Heart left ventricle (tissue), 13 donors: ENCODE measurements at regions not wholly inside any gene's neighbourhood (a gene's known extent, or its start where the extent isn't known, plus 50 kb on each side); places are given as distances from the start of the nearest gene placed in this dataset.

Source experiments
- POLR2A ChIP-seq, 2 donors: fragments of 450-650 bp; IDR thresholded peaks; one replicate each; pipeline ENCODE4 v1.6.1; 2017; ENCODE audit warnings: antibody characterized with exemption in 2 of 2, mild to moderate bottlenecking in 2 of 2, moderate library complexity in 2 of 2
- TF ChIP-seq, protein P1 (sequence below), 12 donors: fragments of 200-600 bp; sonication (generic) in 4 of 12; IDR thresholded peaks; one replicate each; pipeline versions ENCODE4 v1.5.0 to v1.8.0; 2018 to 2022; ENCODE audit warnings: antibody characterized with exemption in 12 of 12, mild to moderate bottlenecking in 5 of 12
- donor health status: ischemic (EF 13 %, LVEDD 7.1; RV severe dilation, severe dysfunction).
- donor health status: DM: no; HTN: yes; CAD: no.
- donor health status: DM: no; HTN: no; CAD: no.
- donor health status: ischemic (EF 25% LVEDD 6.9; RV normal size, moderate dysfunction).
- donor health status: ischemic (EF 25% LVEDD 5.7; RV mildly dilated, moderate dysfunction).
- donor health status: ischemic (EF 35%, LVEDD 5.7; RV mildly dilated, moderate dysfunction).
- donor health status: nonischemic (EF 11% LVEDD 7.7; RV severe dilation, severe dysfunction).
- donor health status: DM: yes; HTN: yes; CAD: no.
- donor health status: PGD.
- donor health status: ischemic (EF 29% LVEDD 5.4; RV normal size, mild dysfunction).
- donor health status: nonischemic (EF 23%, LVEDD 6.1; RV moderate dilation, normal function).

DNA sequence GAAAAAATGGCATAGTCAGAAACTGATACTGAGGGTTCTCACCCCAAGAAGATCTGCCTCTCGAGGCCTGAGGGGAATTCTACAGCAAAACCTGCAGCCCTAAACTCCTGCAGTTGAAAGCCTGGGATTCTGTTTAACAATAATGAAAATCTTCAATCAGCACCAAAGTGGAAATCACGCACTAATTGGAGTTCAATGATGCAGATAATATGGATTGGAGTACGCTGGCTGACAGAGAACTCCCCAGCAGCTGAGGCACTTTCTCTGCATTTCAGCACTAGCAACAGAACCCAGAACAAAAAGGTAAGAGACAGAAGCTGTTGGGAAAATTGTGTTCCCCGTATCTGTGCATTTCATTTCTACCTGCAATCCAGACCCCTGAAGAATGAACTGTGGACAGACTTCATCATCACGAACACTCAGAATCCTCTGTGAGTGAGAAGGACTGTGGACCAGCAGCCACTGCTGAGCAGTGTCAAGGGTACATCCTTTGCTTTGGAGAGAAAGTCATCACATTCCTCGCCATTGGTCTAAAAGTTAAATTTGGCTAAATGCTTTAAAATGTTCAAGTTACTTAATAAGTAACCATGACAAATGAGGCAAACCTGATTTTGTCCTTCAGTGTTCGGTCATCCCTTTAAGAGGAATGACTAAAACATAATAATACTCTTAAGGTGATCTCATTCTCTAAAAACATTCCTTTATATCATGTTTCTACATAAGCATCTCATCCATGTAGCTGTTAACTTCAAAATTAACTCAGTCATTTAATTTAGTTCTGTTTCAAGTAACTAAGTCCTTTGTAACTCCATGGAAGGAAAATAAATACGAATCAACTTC lies 126.1 kb downstream of the GAS1 start:
- TF ChIP-seq, protein P1, sequence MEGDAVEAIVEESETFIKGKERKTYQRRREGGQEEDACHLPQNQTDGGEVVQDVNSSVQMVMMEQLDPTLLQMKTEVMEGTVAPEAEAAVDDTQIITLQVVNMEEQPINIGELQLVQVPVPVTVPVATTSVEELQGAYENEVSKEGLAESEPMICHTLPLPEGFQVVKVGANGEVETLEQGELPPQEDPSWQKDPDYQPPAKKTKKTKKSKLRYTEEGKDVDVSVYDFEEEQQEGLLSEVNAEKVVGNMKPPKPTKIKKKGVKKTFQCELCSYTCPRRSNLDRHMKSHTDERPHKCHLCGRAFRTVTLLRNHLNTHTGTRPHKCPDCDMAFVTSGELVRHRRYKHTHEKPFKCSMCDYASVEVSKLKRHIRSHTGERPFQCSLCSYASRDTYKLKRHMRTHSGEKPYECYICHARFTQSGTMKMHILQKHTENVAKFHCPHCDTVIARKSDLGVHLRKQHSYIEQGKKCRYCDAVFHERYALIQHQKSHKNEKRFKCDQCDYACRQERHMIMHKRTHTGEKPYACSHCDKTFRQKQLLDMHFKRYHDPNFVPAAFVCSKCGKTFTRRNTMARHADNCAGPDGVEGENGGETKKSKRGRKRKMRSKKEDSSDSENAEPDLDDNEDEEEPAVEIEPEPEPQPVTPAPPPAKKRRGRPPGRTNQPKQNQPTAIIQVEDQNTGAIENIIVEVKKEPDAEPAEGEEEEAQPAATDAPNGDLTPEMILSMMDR (IDR thresholded peaks at IDR 0.05), result no peak
- no peak for TF ChIP-seq POLR2A (IDR thresholded peaks at IDR 0.05)
